Ishikawa (cell line): ENCODE measurements at regions not wholly inside any gene's neighbourhood (a gene's known extent, or its start where the extent isn't known, plus 50 kb on each side); places are given as distances from the start of the nearest gene placed in this dataset.

ENCODE experiments used
- CEBPB ChIP-seq: IDR thresholded peaks from 2 replicates; pipeline ENCODE4 v1.6.1; 2012
- CREB1 ChIP-seq: IDR thresholded peaks from 2 replicates; pipeline ENCODE4 v1.6.1; 2012; ENCODE audit warnings: low read depth
- EGR1 ChIP-seq: IDR thresholded peaks from 2 replicates; pipeline ENCODE4 v1.6.1; 2012
- EP300 ChIP-seq: IDR thresholded peaks from 2 replicates; pipeline ENCODE4 v1.6.1; 2012; ENCODE audit warnings: borderline replicate concordance
- FOXM1 ChIP-seq: IDR thresholded peaks from 2 replicates; pipeline ENCODE4 v1.6.1; 2012; ENCODE audit warnings: low read depth, borderline replicate concordance
- MAX ChIP-seq: IDR thresholded peaks from 2 replicates; pipeline ENCODE4 v1.6.1; 2012
- NFIC ChIP-seq: IDR thresholded peaks from 2 replicates; pipeline ENCODE4 v1.6.1; 2012
- RAD21 ChIP-seq: IDR thresholded peaks from 2 replicates; pipeline ENCODE4 v1.6.1; 2012; ENCODE audit warnings: low read depth
- REST ChIP-seq: IDR thresholded peaks from 2 replicates; pipeline ENCODE4 v1.6.1; 2012; ENCODE audit warnings: low read depth, mild to moderate bottlenecking
- TAF1 ChIP-seq: IDR thresholded peaks from 2 replicates; pipeline ENCODE4 v1.6.1; 2012; ENCODE audit warnings: low read depth, mild to moderate bottlenecking
- TCF12 ChIP-seq: IDR thresholded peaks from 2 replicates; pipeline ENCODE4 v1.6.1; 2012; ENCODE audit warnings: low read depth
- TEAD4 ChIP-seq: IDR thresholded peaks from 2 replicates; pipeline ENCODE4 v1.6.1; 2012
- USF1 ChIP-seq: IDR thresholded peaks from 2 replicates; pipeline ENCODE4 v1.6.1; 2012
- YY1 ChIP-seq: IDR thresholded peaks from 2 replicates; pipeline ENCODE4 v1.6.1; 2012; ENCODE audit warnings: low read depth
- ZBTB7A ChIP-seq: IDR thresholded peaks from 2 replicates; pipeline ENCODE4 v1.6.1; 2012; ENCODE audit warnings: low read depth

GRCh38 chr14:66069036-66069435 lies 417.1 kb upstream of the CCDC196 start:
- TF ChIP-seq CREB1 (no peak), YY1 (no peak), USF1 (no peak), MAX (no peak), EGR1 (no peak), REST (no peak), TAF1 (no peak), TCF12 (no peak), RAD21 (no peak), CEBPB (no peak), EP300 (no peak), ZBTB7A (no peak), FOXM1 (no peak), TEAD4 (no peak), NFIC (no peak)

GRCh38 chr14:66069830-66070541 lies 416.2 kb upstream of the CCDC196 start:
- no peak for TF ChIP-seq MAX
- TF ChIP-seq EGR1 = no peak
- TF ChIP-seq RAD21 = no peak
- no peak for TF ChIP-seq TCF12
- TF ChIP-seq TAF1 = no peak
- no peak for TF ChIP-seq USF1

- TF ChIP-seq RAD21 = peak; percentile 74
- TF ChIP-seq TCF12 = no peak
Observed at GRCh38 chr14:66070542-66071319, 415.4 kb upstream of the CCDC196 start.

GRCh38 chr14:66072190-66073084 lies 413.7 kb upstream of the CCDC196 start:
- no peak for TF ChIP-seq TAF1
- TF ChIP-seq TEAD4 = no peak
- TF ChIP-seq CREB1 = no peak
- TF ChIP-seq REST = no peak
- TF ChIP-seq RAD21 = no peak
- TF ChIP-seq YY1 = no peak
- no peak for TF ChIP-seq FOXM1
- no peak for TF ChIP-seq USF1
- no peak for TF ChIP-seq MAX
- no peak for TF ChIP-seq EGR1
- no peak for TF ChIP-seq NFIC
- TF ChIP-seq ZBTB7A = no peak
- no peak for TF ChIP-seq EP300
- no peak for TF ChIP-seq CEBPB
- no peak for TF ChIP-seq TCF12

- TF ChIP-seq CEBPB (no peak), NFIC (no peak)
Observed at GRCh38 chr14:66074537-66074936, 411.6 kb upstream of the CCDC196 start.
